PC-3 (cell line): ENCODE measurements at regions not wholly inside any gene's neighbourhood (a gene's known extent, or its start where the extent isn't known, plus 50 kb on each side); places are given as distances from the start of the nearest gene placed in this dataset.

ENCODE experiments used
- CTCF ChIP-seq: fragments of 300-600 bp; sonication (generic); conservative IDR thresholded peaks from 2 replicates; pipeline ENCODE4 v1.5.1; 2017; ENCODE audit warnings: antibody characterized with exemption, low read depth, mild to moderate bottlenecking, low read length
- EZH2 ChIP-seq: fragments of 300-600 bp; sonication (generic); IDR thresholded peaks from one replicate; pipeline ENCODE4 v1.6.1; 2017; ENCODE audit warnings: antibody characterized with exemption, mild to moderate bottlenecking, low read length; ENCODE audit not compliant: unreplicated experiment
- EZH2phosphoT487 ChIP-seq: fragments of 300-600 bp; sonication (generic); IDR thresholded peaks from 2 replicates; pipeline ENCODE4 v1.6.1; 2018; ENCODE audit warnings: mild to moderate bottlenecking, antibody characterized with exemption, low read length, borderline replicate concordance

DNA sequence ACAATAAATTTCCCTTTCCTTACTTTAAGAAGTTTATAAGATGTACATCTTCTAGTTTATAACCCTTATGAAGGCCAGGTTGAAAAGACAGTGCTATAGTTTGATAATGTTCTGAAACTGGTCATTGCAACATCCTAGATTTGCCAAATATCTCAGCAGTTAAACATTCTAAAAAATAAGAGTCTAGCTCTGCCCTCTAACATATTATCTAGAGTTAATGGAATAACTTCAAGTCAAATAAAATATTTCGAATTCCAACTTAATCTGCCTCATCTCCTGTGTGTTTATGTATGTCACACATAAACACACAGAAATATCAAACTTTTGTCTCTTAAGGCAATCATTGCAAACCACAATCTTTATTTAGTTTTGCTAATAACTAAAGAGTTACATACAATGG is 796.6 kb downstream of the TLE1 start:
- TF ChIP-seq EZH2 = no peak
- no peak for TF ChIP-seq EZH2phosphoT487
- no peak for TF ChIP-seq CTCF
